SK-N-SH (cell line): ENCODE measurements at regions not wholly inside any gene's neighbourhood (a gene's known extent, or its start where the extent isn't known, plus 50 kb on each side); places are given as distances from the start of the nearest gene placed in this dataset.

Experiments used
- CTCF ChIA-PET: fragments of 300-600, 350-600 bp; formaldehyde crosslinking; extraction: SDS; loops from one replicate; lab custom pipeline; 2021; lab: Yijun Ruan, JAX
- POLR2A ChIA-PET: fragments of 350-600 bp; sonication (Branson Sonifier 250); formaldehyde crosslinking; extraction: SDS; loops from one replicate; lab custom pipeline; 2020; ENCODE audit warnings: antibody characterized with exemption, inconsistent platforms; lab: Yijun Ruan, JAX
- DNase-seq: peaks from one replicate; pipeline ENCODE4 v3.0.0; 2012
- H2AFZ ChIP-seq: fragments of 200-600 bp; sonication (generic); 2 replicates; pipeline ENCODE4 v1.8.1; 2016; ENCODE audit warnings: antibody characterized with exemption, mild to moderate bottlenecking, low read depth
- H3F3A ChIP-seq: fragments of 200-600 bp; sonication (generic); replicated peaks from 2 replicates; pipeline ENCODE3; 2016; ENCODE audit warnings: antibody characterized with exemption, mild to moderate bottlenecking; ENCODE audit not compliant: insufficient read depth
- H3K27ac ChIP-seq, 2 experiments: fragments of 200-500 bp in 1 of 2; fragments of 200-600 bp in 1 of 2; sonication (Bioruptor generic) in 1 of 2; sonication (generic), shearing (Covaris generic) in 1 of 2; 2 replicates each; pipeline versions ENCODE4 v1.5.1 to v1.6.1; 2014 to 2016; ENCODE audit warnings: low read depth in 2 of 2, inconsistent platforms in 1 of 2, low read length in 1 of 2, mild to moderate bottlenecking in 1 of 2, mixed read lengths in 1 of 2
- H3K27me3 ChIP-seq: fragments of 200-600 bp; sonication (generic), shearing (Covaris generic); 2 replicates; pipeline ENCODE4 v1.6.1; 2016; ENCODE audit warnings: mixed run types; ENCODE audit not compliant: insufficient read depth
- H3K36me3 ChIP-seq, 2 experiments: fragments of 200-500 bp in 1 of 2; fragments of 200-600 bp in 1 of 2; sonication (Bioruptor generic) in 1 of 2; sonication (generic) in 1 of 2; replicated peaks in 1 of 2; 2 replicates each; pipeline versions ENCODE3 to v1.5.1; 2014 to 2016; ENCODE audit warnings: low read length in 1 of 2, mild to moderate bottlenecking in 1 of 2; ENCODE audit not compliant: insufficient read depth in 2 of 2, control insufficient read depth in 1 of 2
- H3K4me1 ChIP-seq, 2 experiments: fragments of 200-500 bp in 1 of 2; fragments of 200-600 bp in 1 of 2; sonication (Bioruptor generic) in 1 of 2; sonication (generic), shearing (Covaris generic) in 1 of 2; 2 replicates each; pipeline versions ENCODE4 v1.5.1 to v1.6.1; 2014 to 2016; ENCODE audit warnings: low read depth in 1 of 2, low read length in 1 of 2, mixed run types in 1 of 2; ENCODE audit not compliant: insufficient read depth in 2 of 2, control insufficient read depth in 1 of 2
- H3K4me2 ChIP-seq: fragments of 200-600 bp; sonication (generic), shearing (Covaris generic); 2 replicates; pipeline ENCODE4 v1.6.1; 2017; ENCODE audit warnings: mixed run types
- H3K4me3 ChIP-seq, 2 experiments: fragments of 200-500 bp in 1 of 2; fragments of 200-600 bp in 1 of 2; sonication (Bioruptor generic) in 1 of 2; sonication (generic), shearing (Covaris generic) in 1 of 2; 2 replicates each; pipeline versions ENCODE4 v1.5.1 to v1.8.1; 2014 to 2016; ENCODE audit warnings: low read depth in 2 of 2, inconsistent platforms in 1 of 2, low read length in 1 of 2, mild to moderate bottlenecking in 1 of 2, mixed read lengths in 1 of 2, moderate library complexity in 1 of 2
- H3K79me2 ChIP-seq: fragments of 200-600 bp; sonication (generic); 2 replicates; pipeline ENCODE4 v1.8.1; 2017; ENCODE audit warnings: mild to moderate bottlenecking; ENCODE audit not compliant: insufficient read depth
- H3K9ac ChIP-seq: fragments of 200-600 bp; sonication (generic); 2 replicates; pipeline ENCODE4 v1.6.1; 2017; ENCODE audit warnings: mixed run types
- H3K9me2 ChIP-seq: fragments of 200-600 bp; sonication (generic); 2 replicates; pipeline ENCODE4 v1.6.1; 2017; ENCODE audit warnings: mixed run types
- H3K9me3 ChIP-seq: fragments of 200-600 bp; sonication (generic); 2 replicates; pipeline ENCODE4 v1.6.1; 2017; ENCODE audit warnings: mixed run types, mild to moderate bottlenecking, moderate library complexity
- H4K20me1 ChIP-seq: fragments of 200-600 bp; sonication (generic); 2 replicates; pipeline ENCODE4 v1.6.1; 2017; ENCODE audit warnings: mild to moderate bottlenecking, mixed run types; ENCODE audit not compliant: insufficient read depth
- CHD2 ChIP-seq: fragments of 150-350 bp; IDR thresholded peaks from 2 replicates; pipeline ENCODE4 v1.6.1; 2018; ENCODE audit warnings: low read length; ENCODE audit not compliant: partially characterized antibody
- ELF1 ChIP-seq: IDR thresholded peaks from 2 replicates; pipeline ENCODE4 v1.4.0; 2012
- EP300 ChIP-seq, 2 experiments: IDR thresholded peaks; 2 replicates each; pipeline versions ENCODE4 v1.4.0 to v1.6.1; 2012; ENCODE audit warnings: borderline replicate concordance in 1 of 2, low read depth in 1 of 2, low read length in 1 of 2
- GATA2 ChIP-seq: sonication (generic); formaldehyde crosslinking; IDR thresholded peaks from 2 replicates; pipeline ENCODE4 v1.5.0; 2020; ENCODE audit warnings: mild to moderate bottlenecking, missing genetic modification reagents
- IRF3 ChIP-seq: fragments of 150-350 bp; IDR thresholded peaks from 2 replicates; pipeline ENCODE4 v1.6.1; 2016; ENCODE audit warnings: mild to moderate bottlenecking, low read depth, low read length
- JUND ChIP-seq: IDR thresholded peaks from 2 replicates; pipeline ENCODE4 v1.4.0; 2012
- MEF2A ChIP-seq: IDR thresholded peaks from 2 replicates; pipeline ENCODE4 v1.4.0; 2012; ENCODE audit warnings: low read depth, borderline replicate concordance
- PBX3 ChIP-seq: IDR thresholded peaks from 2 replicates; pipeline ENCODE4; 2012
- POLR2AphosphoS5 ChIP-seq: IDR thresholded peaks from 2 replicates; pipeline ENCODE4 v1.6.1; 2012; ENCODE audit warnings: low read depth, low read length
- REST ChIP-seq: IDR thresholded peaks from 2 replicates; pipeline ENCODE4 v1.6.1; 2012; ENCODE audit warnings: mild to moderate bottlenecking, low read depth, low read length, moderate library complexity
- RXRA ChIP-seq: IDR thresholded peaks from 2 replicates; pipeline ENCODE4 v1.4.0; 2012; ENCODE audit warnings: low read depth, mild to moderate bottlenecking, borderline replicate concordance
- SIN3A ChIP-seq: IDR thresholded peaks from 2 replicates; pipeline ENCODE4 v1.6.1; 2012; ENCODE audit warnings: low read depth, mild to moderate bottlenecking, low read length, moderate library complexity, borderline replicate concordance
- TAF1 ChIP-seq: IDR thresholded peaks from 2 replicates; pipeline ENCODE4 v1.6.1; 2012; ENCODE audit warnings: low read depth, mild to moderate bottlenecking, low read length, moderate library complexity, borderline replicate concordance
- TCF12 ChIP-seq: IDR thresholded peaks from 2 replicates; pipeline ENCODE4 v1.4.0; 2012
- WGBS: methylation state at CpG from one replicate; pipeline ENCODE4 v1.1.6; 2017; ENCODE audit warnings: low lambda C conversion rate; 5-methylcytosine and 5-hydroxymethylcytosine counted together

GRCh38 chr4:151912632-151913031 lies 151.8 kb upstream of the GATB start:
- no peak overlapping the region for H3K4me3 ChIP-seq
- H3K27me3 ChIP-seq = no peaks in the 10 kb centered on the region
- no peak overlapping the region for H3K4me2 ChIP-seq
- no peaks in the 10 kb centered on the region for H3K36me3 ChIP-seq
- H3K9me2 ChIP-seq = no peaks in the 10 kb centered on the region
- 45% methylated on average over 6 of the region's 6 CpGs for WGBS
- no peak for DNase-seq
- H3K9ac ChIP-seq = no peak overlapping the region
- H4K20me1 ChIP-seq = no peaks in the 10 kb centered on the region
- ChIA-PET CTCF (no interaction called here), POLR2A (no interaction called here)
- no peaks in the 10 kb centered on the region for H3K9me3 ChIP-seq
- no peaks in the 10 kb centered on the region; a peak in 1 of 4 replicates for H3K4me1 ChIP-seq
- no peak for TF ChIP-seq IRF3
- TF ChIP-seq TCF12 = no peak
- no peak for TF ChIP-seq ELF1
- no peak for TF ChIP-seq MEF2A
- no peaks in the 10 kb centered on the region for H3F3A ChIP-seq
- no peaks in the 10 kb centered on the region for H3K79me2 ChIP-seq
- no peak overlapping the region for H2AFZ ChIP-seq
- no peak overlapping the region for H3K27ac ChIP-seq

GRCh38 chr4:151911970-151912369 lies 151.2 kb upstream of the GATB start:
- H4K20me1 ChIP-seq = no peaks in the 10 kb centered on the region
- H3K9me2 ChIP-seq = no peaks in the 10 kb centered on the region
- H3K9me3 ChIP-seq = no peaks in the 10 kb centered on the region
- H3K36me3 ChIP-seq = no peaks in the 10 kb centered on the region
- H3K27me3 ChIP-seq = no peaks in the 10 kb centered on the region
- CTCF ChIA-PET = no interaction called here
- no peak for DNase-seq
- POLR2A ChIA-PET = no interaction called here
- WGBS = 14% methylated on average over 1 of the region's 2 CpGs
- H3F3A ChIP-seq = no peaks in the 10 kb centered on the region
- H3K4me1 ChIP-seq = no peaks in the 10 kb centered on the region; a peak in 1 of 4 replicates
- no peak overlapping the region for H3K4me2 ChIP-seq
- TF ChIP-seq SIN3A = no peak
- TF ChIP-seq POLR2AphosphoS5 = no peak
- TF ChIP-seq GATA2 (CRISPR knock-in tag) = no peak
- no peak for TF ChIP-seq MEF2A
- no peak for TF ChIP-seq TAF1
- TF ChIP-seq PBX3 = no peak
- TF ChIP-seq IRF3 = no peak
- TF ChIP-seq REST = no peak
- no peak for TF ChIP-seq RXRA
- TF ChIP-seq CHD2 = no peak
- no peak for TF ChIP-seq JUND
- TF ChIP-seq EP300 (IDR thresholded peaks at IDR 0.05; ENCODE audit: borderline replicate concordance in 1 of 2, low read depth in 1 of 2, low read length in 1 of 2) = no peak
- no peak overlapping the region for H3K9ac ChIP-seq
- no peaks in the 10 kb centered on the region for H3K79me2 ChIP-seq
- no peak overlapping the region for H3K4me3 ChIP-seq
- H2AFZ ChIP-seq = no peak overlapping the region
- no peak overlapping the region for H3K27ac ChIP-seq
